ENCODE measurements at regions not wholly inside any gene's neighbourhood (a gene's known extent, or its start where the extent isn't known, plus 50 kb on each side); places are given as distances from the start of the nearest gene placed in this dataset.

GRCh38 chr15:95981209-95981608 is 349.3 kb upstream of the NR2F2 start:
- no peaks in the 10 kb centered on the region for H3K36me3 Mint-ChIP-seq (ENCODE audit: insufficient read depth, unreplicated experiment)
- peaks cover 2% of the 10 kb centered on the region for H3K9me3 Mint-ChIP-seq (ENCODE audit: unreplicated experiment)
- no peak overlapping the region for H3K4me3 Mint-ChIP-seq (ENCODE audit: unreplicated experiment)
- no peak for DNase-seq (ENCODE audit: unreplicated experiment)
- no peak overlapping the region for H3K27ac Mint-ChIP-seq (ENCODE audit: low read depth, unreplicated experiment)
- no peaks in the 10 kb centered on the region for H3K4me1 Mint-ChIP-seq (ENCODE audit: insufficient read depth, unreplicated experiment)
- ChIA-PET CTCF (interaction anchor here (0.9 kb wide), 1 partner anchor 722 kb away, joined by 3 read pairs; no protein-coding TSS in a partner anchor), POLR2A (interaction anchor here (0.6 kb wide), 1 partner anchor 28 kb away, joined by 3 read pairs; no protein-coding TSS in a partner anchor)
- intact Hi-C loops (cut with micrococcal nuclease) = no loop called here
- no TSS peak for BruUV-seq (replicated peaks)
- H3K27me3 Mint-ChIP-seq (ENCODE audit: insufficient read depth, unreplicated experiment) = no peaks in the 10 kb centered on the region
- TF ChIP-seq CTCF (IDR thresholded peaks at IDR 0.05; ENCODE audit: unreplicated experiment) = no peak

- intact Hi-C loops (cut with micrococcal nuclease) = no loop called here
- CTCF ChIA-PET = no interaction called here
- Mint-ChIP-seq H3K27ac (ENCODE audit: low read depth, unreplicated experiment) (no peak overlapping the region), H3K36me3 (ENCODE audit: insufficient read depth, unreplicated experiment) (peaks cover 6% of the 10 kb centered on the region), H3K27me3 (ENCODE audit: insufficient read depth, unreplicated experiment) (no peaks in the 10 kb centered on the region), H3K9me3 (ENCODE audit: unreplicated experiment) (peaks cover 7% of the 10 kb centered on the region), H3K4me3 (ENCODE audit: unreplicated experiment) (no peak overlapping the region), H3K4me1 (ENCODE audit: insufficient read depth, unreplicated experiment) (peaks cover 6% of the 10 kb centered on the region)
- no peak for TF ChIP-seq CTCF (IDR thresholded peaks at IDR 0.05; ENCODE audit: unreplicated experiment)
- POLR2A ChIA-PET = no interaction called here
- no TSS peak for BruUV-seq (replicated peaks)
- DNase-seq (ENCODE audit: unreplicated experiment) = no peak
Measured at GRCh38 chr15:95987299-95987698, 343.2 kb upstream of the NR2F2 start.

- BruUV-seq (replicated peaks) = no TSS peak
- no peak for TF ChIP-seq CTCF (IDR thresholded peaks at IDR 0.05; ENCODE audit: unreplicated experiment)
- Mint-ChIP-seq H3K36me3 (ENCODE audit: insufficient read depth, unreplicated experiment) (peaks cover 6% of the 10 kb centered on the region), H3K27me3 (ENCODE audit: insufficient read depth, unreplicated experiment) (no peaks in the 10 kb centered on the region), H3K9me3 (ENCODE audit: unreplicated experiment) (peaks cover 7% of the 10 kb centered on the region), H3K4me3 (ENCODE audit: unreplicated experiment) (no peak overlapping the region), H3K27ac (ENCODE audit: low read depth, unreplicated experiment) (no peak overlapping the region), H3K4me1 (ENCODE audit: insufficient read depth, unreplicated experiment) (peaks cover 6% of the 10 kb centered on the region)
- CTCF ChIA-PET = interaction anchor here (0.7 to 0.8 kb wide), 2 partner anchors 48 to 245 kb away, joined by 3 read pairs; no protein-coding TSS in a partner anchor
- POLR2A ChIA-PET = no interaction called here
- intact Hi-C loops (cut with micrococcal nuclease) = no loop called here
- DNase-seq (ENCODE audit: unreplicated experiment) = no peak
Measured at GRCh38 chr15:95987886-95988573, 342.5 kb upstream of the NR2F2 start.

- Mint-ChIP-seq H3K27me3 (ENCODE audit: insufficient read depth, unreplicated experiment) (no peaks in the 10 kb centered on the region), H3K4me1 (ENCODE audit: insufficient read depth, unreplicated experiment) (peaks cover 6% of the 10 kb centered on the region), H3K9me3 (ENCODE audit: unreplicated experiment) (peaks cover 7% of the 10 kb centered on the region), H3K27ac (ENCODE audit: low read depth, unreplicated experiment) (no peak overlapping the region), H3K4me3 (ENCODE audit: unreplicated experiment) (no peak overlapping the region), H3K36me3 (ENCODE audit: insufficient read depth, unreplicated experiment) (peaks cover 6% of the 10 kb centered on the region)
- ChIA-PET POLR2A (no interaction called here), CTCF (interaction anchor here (0.7 to 0.8 kb wide), 2 partner anchors 47 to 245 kb away, joined by 3 read pairs; no protein-coding TSS in a partner anchor)
- TF ChIP-seq CTCF (IDR thresholded peaks at IDR 0.05; ENCODE audit: unreplicated experiment) = no peak
- DNase-seq (ENCODE audit: unreplicated experiment) = peak; percentile 52
- BruUV-seq (replicated peaks) = no TSS peak
- intact Hi-C loops (cut with micrococcal nuclease) = no loop called here
Measured at GRCh38 chr15:95988574-95988887, 342.0 kb upstream of the NR2F2 start.

Measured in MCF 10A (cell line).